Retinal pigment epithelial cell (primary cell): ENCODE measurements at regions not wholly inside any gene's neighbourhood (a gene's known extent, or its start where the extent isn't known, plus 50 kb on each side); places are given as distances from the start of the nearest gene placed in this dataset.

Experiments used
- DNase-seq: peaks from one replicate; pipeline ENCODE4 v3.0.0-alpha.2; 2010; ENCODE audit warnings: low read depth
- H3K4me3 ChIP-seq: 2 replicates; pipeline ENCODE4 v1.5.1; 2011; ENCODE audit warnings: mild to moderate bottlenecking, low read length, control low read depth, moderate library complexity
- TF ChIP-seq, protein P1 (sequence below): conservative IDR thresholded peaks from 2 replicates; pipeline ENCODE4 v1.5.1; 2011; ENCODE audit warnings: low read depth, low read length, control low read depth, inconsistent platforms

DNA sequence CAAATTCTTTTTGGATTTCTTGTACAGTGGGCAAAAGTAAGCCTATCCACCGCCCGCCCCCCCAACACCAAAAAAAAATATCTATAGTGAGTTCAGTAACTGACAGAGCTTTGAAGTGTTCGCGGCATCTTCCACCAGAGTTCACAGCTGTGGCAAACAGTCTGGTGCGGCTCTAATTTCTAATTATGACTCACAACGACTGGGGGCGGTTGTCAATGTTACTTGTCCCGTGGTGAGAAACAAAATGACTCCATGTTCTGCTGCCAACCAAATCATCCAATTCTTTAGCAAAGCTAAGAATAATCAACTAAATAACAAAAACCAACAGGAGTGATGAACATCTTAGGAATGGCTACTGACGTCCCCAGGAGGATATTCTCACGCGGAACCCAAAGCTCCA, 392.5 kb upstream of the SALL3 start:
- TF ChIP-seq, protein P1, sequence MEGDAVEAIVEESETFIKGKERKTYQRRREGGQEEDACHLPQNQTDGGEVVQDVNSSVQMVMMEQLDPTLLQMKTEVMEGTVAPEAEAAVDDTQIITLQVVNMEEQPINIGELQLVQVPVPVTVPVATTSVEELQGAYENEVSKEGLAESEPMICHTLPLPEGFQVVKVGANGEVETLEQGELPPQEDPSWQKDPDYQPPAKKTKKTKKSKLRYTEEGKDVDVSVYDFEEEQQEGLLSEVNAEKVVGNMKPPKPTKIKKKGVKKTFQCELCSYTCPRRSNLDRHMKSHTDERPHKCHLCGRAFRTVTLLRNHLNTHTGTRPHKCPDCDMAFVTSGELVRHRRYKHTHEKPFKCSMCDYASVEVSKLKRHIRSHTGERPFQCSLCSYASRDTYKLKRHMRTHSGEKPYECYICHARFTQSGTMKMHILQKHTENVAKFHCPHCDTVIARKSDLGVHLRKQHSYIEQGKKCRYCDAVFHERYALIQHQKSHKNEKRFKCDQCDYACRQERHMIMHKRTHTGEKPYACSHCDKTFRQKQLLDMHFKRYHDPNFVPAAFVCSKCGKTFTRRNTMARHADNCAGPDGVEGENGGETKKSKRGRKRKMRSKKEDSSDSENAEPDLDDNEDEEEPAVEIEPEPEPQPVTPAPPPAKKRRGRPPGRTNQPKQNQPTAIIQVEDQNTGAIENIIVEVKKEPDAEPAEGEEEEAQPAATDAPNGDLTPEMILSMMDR, result no peak
- no peak overlapping the region for H3K4me3 ChIP-seq

DNA sequence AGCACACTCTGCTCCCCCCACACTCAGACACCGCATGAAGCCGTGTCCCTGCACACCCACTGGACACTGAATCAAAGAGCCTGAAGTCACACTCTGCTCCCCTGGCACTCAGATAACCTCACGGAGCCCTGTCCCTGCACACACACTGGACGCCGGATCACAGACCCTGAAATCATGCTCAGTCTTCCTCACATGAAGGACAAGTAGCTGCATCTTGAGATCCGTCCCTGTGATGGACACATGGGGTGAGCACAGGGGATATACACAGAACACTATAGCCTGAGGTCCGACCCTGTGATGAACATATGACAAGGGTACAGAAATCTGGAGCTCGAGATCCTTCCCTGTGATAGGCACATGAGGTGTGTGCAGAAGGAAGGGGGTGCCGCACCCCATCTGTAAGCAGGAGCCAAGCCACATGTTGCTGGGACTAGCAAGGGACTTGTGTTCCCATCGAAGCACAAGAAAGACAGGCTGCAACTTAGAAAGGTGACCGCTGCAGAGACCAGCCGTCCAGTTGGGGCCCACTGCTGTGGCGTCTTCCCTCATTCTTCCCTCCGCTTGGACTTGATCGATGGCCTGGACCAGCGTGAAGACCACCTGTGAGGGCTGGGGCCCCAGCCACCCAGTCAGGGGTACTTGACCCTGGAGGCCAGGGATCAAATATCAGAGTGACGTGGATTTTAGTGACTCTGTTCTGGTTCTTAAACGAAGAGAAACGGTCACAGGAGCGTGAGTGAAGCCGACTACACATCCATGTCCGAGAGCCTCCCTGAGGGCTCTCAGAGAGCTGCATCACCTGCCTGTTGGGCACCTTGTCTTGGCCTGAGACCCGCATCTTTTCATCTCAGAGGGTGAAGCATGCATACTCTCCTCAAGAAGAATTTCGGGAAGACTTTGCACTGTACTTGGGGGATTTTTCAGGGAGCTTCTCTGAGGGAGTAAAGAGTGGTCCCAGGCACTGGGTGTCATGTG, 391.7 kb upstream of the SALL3 start:
- no peak overlapping the region for H3K4me3 ChIP-seq
- TF ChIP-seq, protein P1, result no peak
- no peak for DNase-seq

More for the DNA sequence above, 392.5 kb upstream of the SALL3 start:
- no peak for DNase-seq

DNA sequence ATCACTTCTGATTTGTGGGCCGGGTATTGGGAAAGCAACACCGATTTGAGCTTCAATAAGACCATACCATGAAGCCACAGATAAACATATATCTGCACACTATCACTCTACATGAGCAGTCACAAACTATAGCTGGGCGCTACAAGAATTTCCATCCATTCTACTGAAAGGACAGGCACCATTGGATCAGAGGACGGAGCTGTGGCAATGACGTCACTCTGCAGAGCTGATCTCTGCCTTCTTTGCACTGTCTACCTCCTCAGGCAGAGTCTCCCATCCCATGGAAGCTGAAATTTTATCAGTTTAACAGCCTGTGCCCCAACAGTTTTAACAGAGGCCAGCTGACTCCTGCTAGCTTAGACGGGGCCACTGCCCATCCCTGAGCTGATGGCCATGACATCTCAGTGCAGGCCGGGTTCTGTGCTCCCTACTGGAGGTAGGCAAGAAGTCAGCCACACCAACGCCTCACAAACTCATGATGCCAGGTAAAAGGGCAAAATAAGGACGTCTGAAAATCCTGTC, 389.6 kb upstream of the SALL3 start:
- DNase-seq, result no peak
- no peak overlapping the region for H3K4me3 ChIP-seq
- TF ChIP-seq, protein P1, result no peak

DNA sequence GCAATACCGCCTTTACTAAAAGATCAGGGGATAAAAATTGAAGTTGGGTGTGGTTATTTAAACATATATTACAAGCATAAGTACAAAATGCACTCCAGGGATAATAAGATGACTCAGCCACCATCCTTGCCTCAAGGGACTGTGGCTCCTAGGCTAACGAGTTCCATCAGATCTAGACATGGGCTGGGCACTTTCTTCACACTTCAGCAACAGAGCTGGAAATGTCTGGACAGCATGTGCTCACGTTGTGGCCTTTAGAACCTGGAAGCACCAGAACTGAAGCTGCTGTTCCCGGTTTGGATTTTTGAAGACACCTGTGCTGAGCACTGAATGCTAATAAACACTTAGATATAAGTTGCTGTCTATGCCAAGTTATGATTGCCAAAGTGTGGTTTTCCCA, 384.2 kb upstream of the SALL3 start:
- H3K4me3 ChIP-seq, result no peak overlapping the region
- TF ChIP-seq, protein P1, result no peak
- no peak for DNase-seq

DNA sequence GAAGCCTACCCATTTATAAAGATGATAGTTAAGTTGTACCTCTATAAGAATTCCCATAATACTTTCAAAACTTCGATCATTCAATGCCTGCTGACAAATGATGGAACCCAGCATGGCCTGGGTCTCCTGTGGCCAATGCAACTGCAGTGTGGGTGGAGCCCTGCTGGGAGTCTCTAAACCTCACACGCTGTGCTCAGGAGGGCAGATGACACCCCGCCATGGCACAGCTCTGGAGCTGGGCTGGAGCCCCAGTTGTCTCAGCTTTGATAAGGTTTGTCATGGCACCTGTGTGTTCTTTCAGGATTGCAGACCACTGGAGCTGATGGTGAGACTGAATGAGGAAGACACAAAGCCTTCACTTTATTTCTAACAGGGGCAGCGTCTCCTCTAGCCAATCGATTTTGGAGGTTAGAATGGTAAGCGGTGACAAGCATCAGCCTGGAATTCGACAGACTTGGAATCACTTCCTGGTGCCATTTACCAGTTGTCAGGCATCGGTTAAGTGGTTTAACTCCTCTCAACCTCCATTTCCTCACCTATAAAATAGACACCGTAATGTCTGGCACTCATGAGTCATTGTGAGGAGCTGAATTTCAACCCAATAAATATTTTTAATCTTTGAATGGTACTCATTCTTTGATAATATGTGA, 383.6 kb upstream of the SALL3 start:
- TF ChIP-seq, protein P1, result no peak
- no peak for DNase-seq
- no peak overlapping the region for H3K4me3 ChIP-seq

DNA sequence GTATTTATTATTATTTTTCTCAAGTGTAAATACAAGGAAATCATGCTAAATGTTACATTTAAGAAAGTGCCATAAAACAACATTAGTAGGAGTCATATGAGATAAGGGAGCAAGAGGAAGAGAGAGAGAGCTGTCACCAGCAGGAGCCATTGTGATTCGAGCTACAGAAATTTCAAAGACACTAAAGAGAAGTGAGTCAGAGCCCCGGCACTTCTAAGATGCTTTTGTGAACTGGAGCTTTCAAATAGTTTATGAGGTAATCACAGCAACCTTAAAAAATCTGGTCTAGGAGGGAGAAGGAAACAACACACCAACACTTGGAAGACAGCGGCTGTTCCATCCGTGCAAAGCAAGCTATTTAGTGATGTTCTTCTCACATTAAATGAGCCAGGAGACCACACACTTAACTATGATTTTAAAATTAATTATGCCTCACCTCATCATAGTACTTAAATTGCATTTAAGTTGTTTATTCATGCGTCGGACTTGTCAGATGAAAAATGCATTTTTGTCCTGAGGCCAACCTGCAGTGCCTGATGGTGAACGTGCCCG, 382.7 kb upstream of the SALL3 start:
- H3K4me3 ChIP-seq, result no peak overlapping the region
- DNase-seq, result no peak
- TF ChIP-seq, protein P1, result no peak
